Stimulated activated CD4-positive, alpha-beta T cell treated with anti-CD3 and anti-CD28 coated beads, Interleukin-12 subunit alpha, Interleukin-12 subunit beta, amount 100 ng/mL, for 24 hours (primary cell): ENCODE measurements at regions not wholly inside any gene's neighbourhood (a gene's known extent, or its start where the extent isn't known, plus 50 kb on each side); places are given as distances from the start of the nearest gene placed in this dataset.

Experiments used
- DNase-seq, 2 experiments: peaks; one replicate each; pipeline ENCODE4 v3.0.0-alpha.2; 2020; ENCODE audit warnings: low read depth in 2 of 2

GRCh38 chr2:129887688-129888266 lies 91.7 kb upstream of the RAB6C start:
- no peak for DNase-seq

- no peak for DNase-seq
Observed at GRCh38 chr2:129888461-129888860, 91.0 kb upstream of the RAB6C start.

GRCh38 chr2:129888896-129889295 lies 90.6 kb upstream of the RAB6C start:
- DNase-seq, result no peak

- no peak for DNase-seq
Observed at GRCh38 chr2:129891341-129892320, 87.8 kb upstream of the RAB6C start.

GRCh38 chr2:129892360-129892759 lies 87.1 kb upstream of the RAB6C start:
- DNase-seq, result no peak

GRCh38 chr2:129892773-129893172 lies 86.7 kb upstream of the RAB6C start:
- DNase-seq, result no peak

GRCh38 chr2:129893244-129893643 lies 86.2 kb upstream of the RAB6C start:
- no peak for DNase-seq

- no peak for DNase-seq
Observed at GRCh38 chr2:129894616-129895015, 84.8 kb upstream of the RAB6C start.

- no peak for DNase-seq
Observed at GRCh38 chr2:129895061-129895460, 84.4 kb upstream of the RAB6C start.

GRCh38 chr2:129895526-129896082 lies 83.9 kb upstream of the RAB6C start:
- DNase-seq, result no peak

GRCh38 chr2:129896226-129897100 lies 83.0 kb upstream of the RAB6C start:
- DNase-seq, result no peak

GRCh38 chr2:129901754-129902415 lies 77.6 kb upstream of the RAB6C start:
- DNase-seq, result no peak

- DNase-seq, result no peak
Observed at GRCh38 chr2:129902731-129903585, 76.5 kb upstream of the RAB6C start.

GRCh38 chr2:129903586-129904425 lies 75.7 kb upstream of the RAB6C start:
- no peak for DNase-seq

- DNase-seq, result no peak
Observed at GRCh38 chr2:129904532-129905446, 74.7 kb upstream of the RAB6C start.

GRCh38 chr2:129905664-129906081 lies 73.8 kb upstream of the RAB6C start:
- no peak for DNase-seq

- DNase-seq, result no peak
Observed at GRCh38 chr2:129906139-129906860, 73.2 kb upstream of the RAB6C start.

- DNase-seq, result no peak
Observed at GRCh38 chr2:129906861-129907235, 72.6 kb upstream of the RAB6C start.
